ENCODE measurements at regions not wholly inside any gene's neighbourhood (a gene's known extent, or its start where the extent isn't known, plus 50 kb on each side); places are given as distances from the start of the nearest gene placed in this dataset.

GRCh38 chr4:1562771-1563170, 121.3 kb downstream of the FAM53A start:
- no peak for DNase-seq
- H3K4me3 ChIP-seq = no peak overlapping the region
- H3K4me1 ChIP-seq (ENCODE audit: control insufficient read depth in 5 of 5, insufficient read depth in 5 of 5, low read length in 5 of 5) = peaks cover 0 to 6% (median 0%) of the 10 kb centered on the region in 5 donors
- TF ChIP-seq, protein P1, sequence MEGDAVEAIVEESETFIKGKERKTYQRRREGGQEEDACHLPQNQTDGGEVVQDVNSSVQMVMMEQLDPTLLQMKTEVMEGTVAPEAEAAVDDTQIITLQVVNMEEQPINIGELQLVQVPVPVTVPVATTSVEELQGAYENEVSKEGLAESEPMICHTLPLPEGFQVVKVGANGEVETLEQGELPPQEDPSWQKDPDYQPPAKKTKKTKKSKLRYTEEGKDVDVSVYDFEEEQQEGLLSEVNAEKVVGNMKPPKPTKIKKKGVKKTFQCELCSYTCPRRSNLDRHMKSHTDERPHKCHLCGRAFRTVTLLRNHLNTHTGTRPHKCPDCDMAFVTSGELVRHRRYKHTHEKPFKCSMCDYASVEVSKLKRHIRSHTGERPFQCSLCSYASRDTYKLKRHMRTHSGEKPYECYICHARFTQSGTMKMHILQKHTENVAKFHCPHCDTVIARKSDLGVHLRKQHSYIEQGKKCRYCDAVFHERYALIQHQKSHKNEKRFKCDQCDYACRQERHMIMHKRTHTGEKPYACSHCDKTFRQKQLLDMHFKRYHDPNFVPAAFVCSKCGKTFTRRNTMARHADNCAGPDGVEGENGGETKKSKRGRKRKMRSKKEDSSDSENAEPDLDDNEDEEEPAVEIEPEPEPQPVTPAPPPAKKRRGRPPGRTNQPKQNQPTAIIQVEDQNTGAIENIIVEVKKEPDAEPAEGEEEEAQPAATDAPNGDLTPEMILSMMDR (IDR thresholded peaks at IDR 0.05; ENCODE audit: control extremely low read depth, extremely low read depth) = no peak
- ATAC-seq (ENCODE audit: insufficient read depth, low FRiP score) = no peak
- H3K27ac ChIP-seq (ENCODE audit: low read depth in 1 of 2, low read length in 1 of 2) = no peak overlapping the region
- H3K27me3 ChIP-seq (ENCODE audit: control insufficient read depth in 3 of 3, insufficient read depth in 3 of 3, low read length in 2 of 3) = peaks cover 0 to 31% (median 6%) of the 10 kb centered on the region in 3 donors
- H3K9me3 ChIP-seq (ENCODE audit: control insufficient read depth in 4 of 4, insufficient read depth in 3 of 4, low read length in 3 of 4) = peaks cover 0 to 3% (median 0%) of the 10 kb centered on the region in 4 donors
- H3K9ac ChIP-seq (ENCODE audit: insufficient read depth in 1 of 2, low read length in 2 of 2) = no peak overlapping the region
- no peaks in the 10 kb centered on the region for H3K36me3 ChIP-seq (ENCODE audit: control insufficient read depth in 4 of 4, insufficient read depth in 4 of 4, low read length in 4 of 4)
- WGBS, 2 donors = 75 to 84% methylated on average over 12 of the region's 12 CpGs

DNA sequence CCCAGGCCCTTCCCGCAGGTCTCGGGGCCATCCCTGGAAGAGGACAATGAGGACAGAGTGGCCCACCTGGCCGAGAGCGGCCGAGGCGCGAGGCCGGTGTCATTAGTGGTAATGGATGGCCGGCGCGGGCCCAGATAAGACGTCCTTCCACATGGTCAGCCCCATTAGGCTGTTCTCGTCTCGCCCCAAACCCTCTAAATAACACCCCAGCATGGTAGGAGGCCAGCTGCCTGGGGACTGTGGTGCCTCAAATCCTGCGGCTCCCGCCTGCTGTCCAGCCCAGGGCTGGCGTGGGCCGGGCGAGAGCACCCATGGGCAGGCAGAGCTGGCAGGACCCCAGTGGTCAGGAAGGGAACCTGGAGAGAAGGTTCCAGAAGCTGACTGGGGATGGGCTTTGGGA, 121.7 kb downstream of the FAM53A start:
- H3K9me3 ChIP-seq (ENCODE audit: control insufficient read depth in 4 of 4, insufficient read depth in 3 of 4, low read length in 3 of 4) = peaks cover 0 to 3% (median 0%) of the 10 kb centered on the region in 4 donors
- H3K9ac ChIP-seq (ENCODE audit: insufficient read depth in 1 of 2, low read length in 2 of 2) = no peak overlapping the region
- DNase-seq (no peak), ATAC-seq (ENCODE audit: insufficient read depth, low FRiP score) (no peak)
- H3K4me3 ChIP-seq = no peak overlapping the region
- H3K36me3 ChIP-seq (ENCODE audit: control insufficient read depth in 4 of 4, insufficient read depth in 4 of 4, low read length in 4 of 4) = no peaks in the 10 kb centered on the region
- TF ChIP-seq, protein P1 (IDR thresholded peaks at IDR 0.05; ENCODE audit: control extremely low read depth, extremely low read depth) = no peak
- peaks cover 0 to 33% (median 6%) of the 10 kb centered on the region in 3 donors for H3K27me3 ChIP-seq (ENCODE audit: control insufficient read depth in 3 of 3, insufficient read depth in 3 of 3, low read length in 2 of 3)
- H3K27ac ChIP-seq (ENCODE audit: low read depth in 1 of 2, low read length in 1 of 2) = no peak overlapping the region
- WGBS, 2 donors = 68 to 75% methylated on average over 19 of the region's 19 CpGs
- peaks cover 0 to 6% (median 0%) of the 10 kb centered on the region in 5 donors for H3K4me1 ChIP-seq (ENCODE audit: control insufficient read depth in 5 of 5, insufficient read depth in 5 of 5, low read length in 5 of 5)

- Histone ChIP-seq H3K4me3 (no peak overlapping the region), H3K4me1 (ENCODE audit: control insufficient read depth in 5 of 5, insufficient read depth in 5 of 5, low read length in 5 of 5) (peaks cover 0 to 6% (median 0%) of the 10 kb centered on the region in 5 donors), H3K27ac (ENCODE audit: low read depth in 1 of 2, low read length in 1 of 2) (no peak overlapping the region), H3K36me3 (ENCODE audit: control insufficient read depth in 4 of 4, insufficient read depth in 4 of 4, low read length in 4 of 4) (no peaks in the 10 kb centered on the region), H3K9ac (ENCODE audit: insufficient read depth in 1 of 2, low read length in 2 of 2) (no peak overlapping the region), H3K27me3 (ENCODE audit: control insufficient read depth in 3 of 3, insufficient read depth in 3 of 3, low read length in 2 of 3) (peaks cover 0 to 42% (median 9%) of the 10 kb centered on the region in 3 donors), H3K9me3 (ENCODE audit: control insufficient read depth in 4 of 4, insufficient read depth in 3 of 4, low read length in 3 of 4) (peaks cover 0 to 3% (median 0%) of the 10 kb centered on the region in 4 donors)
- 83 to 85% methylated on average over 26 of the region's 26 CpGs for WGBS, 2 donors
- no peak for ATAC-seq (ENCODE audit: insufficient read depth, low FRiP score)
- TF ChIP-seq, protein P1 (IDR thresholded peaks at IDR 0.05; ENCODE audit: control extremely low read depth, extremely low read depth) = no peak
- no peak for DNase-seq
These were observed 122.7 kb downstream of the FAM53A start for GRCh38 chr4:1561286-1561990.
